ENCODE measurements at regions not wholly inside any gene's neighbourhood (a gene's known extent, or its start where the extent isn't known, plus 50 kb on each side); places are given as distances from the start of the nearest gene placed in this dataset.

DNA sequence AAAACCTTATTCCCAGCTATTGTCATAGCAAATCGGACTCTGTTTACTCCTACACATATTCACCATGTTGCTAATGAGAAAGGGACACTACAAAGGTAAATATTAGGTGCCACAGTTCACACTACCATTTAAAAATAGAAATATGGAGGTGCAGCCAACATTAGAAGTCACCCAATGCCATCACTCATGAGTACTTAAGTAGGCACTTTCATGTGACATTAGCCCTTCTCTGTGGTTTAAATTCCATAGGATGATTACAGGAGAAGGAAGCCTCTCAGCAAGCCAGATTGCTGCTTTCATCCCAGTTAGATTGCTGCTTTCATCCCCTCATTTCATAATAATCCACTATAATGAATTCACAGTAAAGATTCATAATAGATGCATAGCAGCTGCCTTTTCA lies 376.8 kb upstream of the ALCAM start:
- DNase-seq (ENCODE audit: low read depth in 2 of 2): no peak

DNA sequence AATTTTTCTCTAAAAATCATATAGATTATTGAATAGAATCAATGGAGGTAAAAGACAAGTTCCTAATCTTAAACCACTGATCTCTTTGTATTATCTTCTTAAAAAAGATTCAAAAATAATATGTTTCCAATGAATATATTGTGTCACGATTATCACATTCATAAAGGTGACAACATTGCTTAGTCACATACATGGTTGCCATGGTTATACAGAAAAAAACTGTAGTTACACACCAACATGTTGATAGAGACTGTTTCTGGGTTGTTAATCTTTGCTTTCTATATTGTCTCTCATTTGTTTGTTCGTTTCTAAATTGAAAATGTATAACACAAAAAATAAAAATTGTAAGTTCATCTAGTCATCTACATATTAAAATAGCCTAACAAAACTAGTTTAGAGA lies 376.0 kb upstream of the ALCAM start:
- no peak for DNase-seq (ENCODE audit: low read depth in 2 of 2)

DNA sequence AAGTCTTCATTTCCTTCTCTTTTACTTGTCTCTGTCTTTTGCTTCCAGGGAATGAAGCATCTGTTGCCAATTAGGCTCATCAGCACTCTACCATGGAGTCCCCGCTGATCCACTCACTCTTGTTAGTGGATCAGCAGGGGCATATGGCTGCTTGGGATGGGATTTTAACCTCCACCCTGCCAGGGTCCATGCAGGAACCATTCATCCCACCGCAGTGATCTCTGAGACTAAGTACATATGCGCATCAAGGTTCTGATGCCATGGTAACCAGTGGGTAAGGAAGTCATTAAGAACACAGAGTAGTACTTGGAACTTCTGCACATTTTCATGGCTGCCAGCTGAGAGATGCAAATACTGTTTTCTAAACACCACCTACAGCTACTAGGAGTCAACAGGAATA lies 374.0 kb upstream of the ALCAM start:
- DNase-seq (ENCODE audit: low read depth in 2 of 2): no peak

DNA sequence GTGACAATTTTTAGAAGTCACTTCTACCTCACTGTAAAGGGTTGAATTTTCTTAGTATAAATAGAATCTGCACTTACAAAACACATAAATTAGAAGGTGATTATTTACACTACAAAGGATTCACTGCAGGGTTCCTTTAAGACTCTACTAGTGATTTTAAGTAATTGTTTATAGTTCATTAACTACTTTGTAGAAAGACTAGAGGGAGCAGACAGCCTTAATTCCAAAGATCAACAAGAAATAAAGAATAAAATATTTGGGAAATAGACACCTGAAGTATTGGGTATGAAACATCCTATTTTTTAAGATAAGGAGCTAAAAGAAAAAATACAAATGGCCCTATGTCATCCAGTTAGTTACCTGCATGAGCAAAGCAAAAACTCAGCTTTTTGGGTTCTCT lies 360.5 kb upstream of the ALCAM start:
- no peak for DNase-seq (ENCODE audit: low read depth in 2 of 2)

DNA sequence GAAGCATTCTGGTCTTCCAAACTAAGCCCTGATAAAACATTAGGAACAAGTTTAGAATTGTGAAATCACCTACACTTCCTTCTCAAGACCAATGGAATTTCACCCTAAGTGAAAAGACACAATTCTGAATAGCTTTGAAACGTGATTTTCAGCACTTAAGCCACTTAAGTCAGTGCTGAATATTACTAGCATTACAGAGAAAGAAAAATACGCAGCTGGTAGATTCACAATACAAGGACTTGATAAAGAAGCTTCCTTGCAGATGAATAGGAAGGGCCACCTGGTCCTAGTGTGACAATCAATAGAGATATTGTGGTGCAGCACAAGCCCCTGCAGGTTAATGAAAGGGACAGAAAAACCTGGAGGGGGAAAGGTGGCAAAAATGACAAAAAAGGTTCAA lies 353.1 kb upstream of the ALCAM start:
- no peak for DNase-seq (ENCODE audit: low read depth in 2 of 2)

DNA sequence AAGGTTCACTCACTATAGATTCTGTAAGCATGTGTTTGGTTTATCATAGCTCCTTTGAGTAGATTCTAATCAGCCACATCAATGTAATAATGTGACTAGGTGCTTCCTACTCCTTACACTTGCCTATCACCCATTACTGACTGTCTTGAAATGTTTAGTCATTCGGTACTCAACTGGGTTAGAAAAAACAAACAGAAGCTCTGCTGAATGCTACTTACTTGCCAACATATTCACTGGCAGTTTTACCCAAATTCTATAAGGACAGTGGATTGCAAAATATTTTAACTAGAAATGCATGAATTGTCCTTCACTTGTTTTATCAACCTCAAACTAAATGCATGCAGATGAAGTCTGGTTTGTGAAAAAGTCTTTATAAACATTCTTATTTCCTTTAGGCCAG lies 352.1 kb upstream of the ALCAM start:
- no peak for DNase-seq (ENCODE audit: low read depth in 2 of 2)

DNA sequence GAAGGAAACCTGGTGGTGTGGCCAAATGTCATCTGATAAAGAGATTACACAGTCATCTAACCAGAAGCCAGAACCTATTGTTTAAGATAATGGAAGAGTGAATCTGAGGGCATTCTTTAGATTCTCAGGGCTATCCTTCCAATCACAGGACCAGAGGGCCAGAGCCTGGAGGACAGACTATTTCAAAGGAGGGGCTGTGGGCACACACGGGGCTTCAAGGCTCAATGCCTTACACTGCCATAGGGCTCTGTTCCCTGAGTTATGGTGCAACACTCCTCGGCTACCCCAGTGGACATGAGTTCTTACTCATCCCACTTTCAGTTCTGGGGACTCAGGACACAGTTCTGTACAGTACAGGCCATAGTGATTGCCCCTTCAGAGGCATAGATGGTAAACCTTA lies 343.9 kb upstream of the ALCAM start:
- DNase-seq (ENCODE audit: low read depth in 2 of 2): no peak

DNA sequence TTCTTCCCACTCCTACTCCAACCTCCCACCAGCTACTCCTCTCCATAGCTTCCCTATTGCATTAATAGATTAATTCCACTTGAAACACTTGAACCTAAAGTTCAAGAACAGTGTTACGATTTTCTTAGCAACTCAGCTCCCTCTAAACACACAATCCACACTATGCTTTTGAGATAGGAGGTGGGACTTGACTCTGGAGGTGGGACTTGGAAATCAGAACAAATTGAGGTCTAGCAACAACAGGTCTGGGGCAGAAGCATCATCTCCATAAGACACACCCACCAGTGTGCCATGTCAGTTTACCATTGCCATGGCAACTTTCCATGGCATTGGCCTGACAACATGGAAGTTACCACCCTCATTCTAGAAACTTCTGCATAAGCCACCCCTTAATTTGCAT lies 336.5 kb upstream of the ALCAM start:
- no peak for DNase-seq (ENCODE audit: low read depth in 2 of 2)

DNA sequence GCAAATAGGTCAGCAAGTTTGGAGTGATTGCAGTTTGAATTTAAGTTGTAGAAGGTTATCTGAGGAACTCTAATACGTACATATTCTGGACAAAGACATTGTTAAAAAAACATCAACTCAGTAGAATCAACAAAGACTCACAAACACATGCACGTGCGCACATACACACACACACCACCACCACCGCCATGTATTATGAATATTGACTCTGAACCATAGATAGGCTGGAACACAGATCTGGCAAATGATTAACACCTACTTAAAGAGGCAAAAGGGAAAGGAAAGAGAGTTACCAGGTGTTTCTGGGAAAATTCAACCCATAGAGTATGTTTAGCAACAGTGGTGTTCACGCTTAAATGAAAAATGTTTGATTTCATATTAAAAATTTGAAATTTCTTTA lies 334.2 kb upstream of the ALCAM start:
- DNase-seq (ENCODE audit: low read depth in 2 of 2): no peak

DNA sequence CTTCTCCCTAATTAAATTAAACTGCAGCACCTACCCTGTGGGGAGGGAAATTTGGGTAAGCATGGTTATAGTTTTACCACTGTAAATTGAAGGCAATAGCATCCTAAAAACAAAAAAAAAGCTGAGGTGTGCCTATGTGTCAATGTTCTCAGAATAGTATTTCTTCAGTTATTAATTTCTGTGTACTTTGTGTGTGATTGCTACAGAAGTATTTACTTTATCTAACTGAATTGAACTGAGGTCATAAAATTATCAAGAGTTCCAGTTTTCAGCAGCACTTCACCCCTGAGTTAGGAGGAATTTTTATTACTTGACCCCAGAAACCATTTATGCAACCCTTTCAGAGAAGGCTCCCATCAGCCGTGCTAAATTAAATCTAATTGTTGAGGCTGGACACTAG lies 333.6 kb upstream of the ALCAM start:
- DNase-seq (ENCODE audit: low read depth in 2 of 2): no peak

DNA sequence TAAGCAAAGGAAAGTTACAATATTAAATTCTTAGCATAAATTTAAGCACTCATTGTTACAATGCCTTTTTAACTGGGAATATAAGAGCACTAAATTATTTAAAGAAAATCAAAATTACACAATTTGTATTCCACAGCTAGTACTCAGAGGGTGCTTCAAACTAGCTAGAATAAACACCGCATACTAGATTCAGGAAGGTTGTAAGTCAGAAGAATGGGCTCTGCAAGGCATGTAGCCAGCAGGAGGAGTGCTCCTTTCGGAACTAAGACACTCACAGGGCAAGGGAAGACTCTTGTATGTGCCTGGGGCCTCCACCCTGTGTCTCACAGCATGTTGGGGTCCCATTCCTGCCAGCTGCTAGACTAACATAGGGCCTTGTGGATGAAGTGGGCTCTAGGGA lies 327.7 kb upstream of the ALCAM start:
- DNase-seq (ENCODE audit: low read depth in 2 of 2): no peak

DNA sequence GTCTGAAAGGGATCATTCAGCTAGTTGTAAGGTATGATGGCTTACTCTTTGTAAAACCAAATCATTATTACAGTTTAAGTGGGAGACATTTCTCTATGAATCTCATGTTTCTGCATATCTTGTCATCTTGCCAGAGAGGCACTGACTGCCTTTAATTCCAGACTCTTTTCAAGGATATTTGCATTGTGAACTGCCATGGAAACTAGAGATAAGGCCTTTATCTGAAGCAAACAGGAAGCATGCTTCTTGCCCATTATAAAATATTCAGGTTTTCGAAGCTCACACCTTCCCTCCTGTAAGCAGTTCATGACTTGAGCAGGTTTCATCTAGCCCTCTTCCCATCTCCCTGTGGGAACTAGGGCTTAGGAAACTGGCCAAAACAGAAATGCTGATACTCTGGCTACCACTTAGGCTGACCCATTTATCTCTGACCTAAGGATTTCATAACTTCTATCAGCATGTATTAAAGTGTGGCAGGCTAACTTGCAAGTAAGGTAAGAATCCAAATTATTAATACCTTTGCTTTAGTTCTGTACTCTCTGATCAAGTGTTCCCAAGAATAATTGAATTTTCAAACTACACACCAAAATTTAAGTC lies 326.6 kb upstream of the ALCAM start:
- DNase-seq (ENCODE audit: low read depth in 2 of 2): no peak

DNA sequence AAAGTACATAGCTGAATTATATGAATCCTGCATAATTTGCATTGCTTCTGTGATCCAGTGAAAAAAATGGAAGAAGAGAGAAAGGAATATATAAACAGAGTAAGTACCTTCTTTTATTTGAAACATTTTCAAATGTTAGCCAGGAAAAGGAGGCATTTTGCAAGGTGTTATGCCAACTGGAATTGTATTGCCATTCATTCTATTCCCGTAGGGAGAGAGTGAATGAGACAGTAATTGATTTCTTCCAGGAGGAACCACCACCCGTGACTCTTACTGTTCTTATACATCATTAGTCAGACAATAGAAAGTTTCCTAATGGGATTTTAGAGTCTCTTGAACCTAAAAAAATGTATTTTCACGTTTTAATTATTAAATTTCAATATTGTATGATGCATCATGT lies 324.1 kb upstream of the ALCAM start:
- no peak for DNase-seq (ENCODE audit: low read depth in 2 of 2)

DNA sequence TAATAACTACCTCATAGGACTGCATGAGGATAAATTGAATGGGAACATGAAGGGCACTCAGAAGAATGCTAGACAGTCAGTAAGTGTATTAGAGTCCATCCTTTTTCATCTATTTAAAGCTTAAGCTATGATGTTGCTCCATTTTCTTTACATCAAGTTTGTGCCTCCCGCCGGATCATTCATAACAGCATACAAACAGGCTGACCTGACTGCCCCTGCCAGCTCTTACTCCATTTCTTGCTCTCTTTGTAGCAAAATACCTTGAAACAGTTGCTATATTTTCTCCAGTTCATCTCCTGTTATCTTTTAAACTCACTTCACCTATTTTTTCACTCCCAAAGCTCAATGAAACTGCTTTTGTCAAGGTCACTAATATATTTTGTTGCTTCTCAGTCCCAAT lies 315.6 kb upstream of the ALCAM start:
- no peak for DNase-seq (ENCODE audit: low read depth in 2 of 2)

DNA sequence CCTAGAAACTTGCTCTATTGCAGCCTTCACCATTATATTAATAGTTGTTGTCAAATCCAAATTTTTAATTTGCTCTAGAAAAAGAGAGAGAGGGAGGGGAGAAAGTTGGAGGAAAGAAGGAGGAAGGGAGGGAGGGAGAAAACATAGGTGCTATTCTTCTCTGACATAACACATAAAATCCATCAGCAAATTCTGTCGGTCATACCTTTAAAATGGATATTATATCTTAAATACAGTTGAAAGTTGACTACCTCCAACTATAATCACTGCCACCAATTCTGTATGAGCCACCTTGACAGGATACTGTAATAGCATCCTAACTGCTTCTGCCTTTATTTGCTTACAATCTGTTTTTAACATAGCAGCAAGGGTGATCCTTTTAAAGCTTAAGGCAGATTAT lies 314.7 kb upstream of the ALCAM start:
- no peak for DNase-seq (ENCODE audit: low read depth in 2 of 2)

DNA sequence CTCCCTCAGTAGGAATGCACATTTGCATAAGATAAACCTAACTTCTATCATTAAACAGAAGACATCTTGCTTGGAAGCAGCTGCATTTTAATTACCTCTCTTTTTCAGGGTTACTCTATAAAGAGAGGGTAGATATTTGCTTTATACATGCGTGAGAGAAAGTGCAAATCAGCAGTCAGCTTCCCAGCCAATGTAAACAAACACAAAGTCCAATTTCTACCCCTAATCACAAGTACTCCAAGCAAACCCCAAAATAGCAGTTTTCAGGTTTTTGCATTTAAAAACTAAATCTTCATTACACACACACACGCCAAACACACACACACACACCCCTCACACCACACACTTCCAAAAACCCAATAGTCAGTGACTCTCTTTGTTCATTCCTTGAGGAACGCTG lies 303.9 kb upstream of the ALCAM start:
- DNase-seq (ENCODE audit: low read depth in 2 of 2): no peak

DNA sequence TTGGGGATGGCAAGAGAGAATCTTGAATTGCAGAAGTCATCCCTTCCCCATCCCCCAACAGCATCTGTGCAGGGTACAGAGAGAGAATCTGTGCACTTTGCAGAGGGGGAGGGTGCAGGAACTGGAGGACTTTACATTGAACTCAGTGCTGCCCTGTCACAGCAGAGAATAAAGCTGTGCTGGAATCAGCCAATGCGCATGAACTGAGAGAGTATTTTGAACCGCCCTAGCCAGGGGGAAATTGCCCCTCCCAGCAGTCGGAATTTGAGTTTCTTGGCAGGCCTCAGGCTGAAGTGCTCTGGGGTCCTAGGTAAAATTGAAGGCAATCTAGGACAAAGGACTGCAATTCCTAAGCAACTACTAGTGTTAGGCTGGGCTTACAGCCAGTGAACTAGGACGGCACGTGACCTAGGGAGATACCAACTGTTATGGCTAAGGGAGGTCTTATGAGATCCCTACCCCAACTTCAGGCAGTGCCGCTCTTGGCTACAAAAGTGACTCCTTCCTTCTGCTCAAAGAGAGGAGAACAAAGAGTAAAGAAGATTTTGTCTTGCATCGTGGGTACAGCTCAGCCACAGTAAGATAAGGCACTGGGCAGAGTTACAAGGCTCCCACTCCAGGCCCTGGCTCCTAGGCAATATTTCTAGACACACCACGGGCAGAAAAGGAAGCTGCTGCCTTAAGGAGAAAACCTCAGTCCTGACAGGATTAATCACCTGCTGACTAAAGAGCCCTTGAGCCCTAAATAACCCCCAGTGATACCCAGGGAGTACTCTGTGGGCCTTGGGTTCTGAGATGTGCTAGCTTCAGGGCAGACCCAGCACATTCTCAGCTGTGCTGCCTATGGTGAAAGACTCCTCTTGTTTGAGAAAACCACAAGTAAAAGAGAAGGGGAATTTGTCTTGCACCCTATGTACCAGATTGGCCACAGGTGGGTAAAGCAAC lies 300.5 kb upstream of the ALCAM start:
- no peak for DNase-seq (ENCODE audit: low read depth in 2 of 2)

DNA sequence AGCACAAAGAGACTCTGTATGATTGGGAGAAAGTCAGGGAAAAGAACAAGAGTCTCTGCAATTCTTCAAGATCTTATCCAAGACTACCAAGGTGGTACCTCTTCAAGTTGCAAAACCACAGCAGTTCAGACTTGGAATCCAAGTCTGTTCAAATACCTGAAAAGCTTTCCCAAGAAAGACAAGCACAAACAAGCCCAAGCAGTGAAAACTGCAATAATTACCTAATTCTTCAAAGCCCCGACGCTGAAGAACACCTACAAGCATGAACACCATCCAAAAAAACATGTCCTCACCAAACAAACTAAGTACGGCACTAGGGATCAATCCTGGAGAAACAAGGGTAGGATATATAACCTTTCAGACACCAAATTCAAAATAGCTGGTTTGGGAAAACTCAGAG lies 299.3 kb upstream of the ALCAM start:
- DNase-seq (ENCODE audit: low read depth in 2 of 2): no peak

DNA sequence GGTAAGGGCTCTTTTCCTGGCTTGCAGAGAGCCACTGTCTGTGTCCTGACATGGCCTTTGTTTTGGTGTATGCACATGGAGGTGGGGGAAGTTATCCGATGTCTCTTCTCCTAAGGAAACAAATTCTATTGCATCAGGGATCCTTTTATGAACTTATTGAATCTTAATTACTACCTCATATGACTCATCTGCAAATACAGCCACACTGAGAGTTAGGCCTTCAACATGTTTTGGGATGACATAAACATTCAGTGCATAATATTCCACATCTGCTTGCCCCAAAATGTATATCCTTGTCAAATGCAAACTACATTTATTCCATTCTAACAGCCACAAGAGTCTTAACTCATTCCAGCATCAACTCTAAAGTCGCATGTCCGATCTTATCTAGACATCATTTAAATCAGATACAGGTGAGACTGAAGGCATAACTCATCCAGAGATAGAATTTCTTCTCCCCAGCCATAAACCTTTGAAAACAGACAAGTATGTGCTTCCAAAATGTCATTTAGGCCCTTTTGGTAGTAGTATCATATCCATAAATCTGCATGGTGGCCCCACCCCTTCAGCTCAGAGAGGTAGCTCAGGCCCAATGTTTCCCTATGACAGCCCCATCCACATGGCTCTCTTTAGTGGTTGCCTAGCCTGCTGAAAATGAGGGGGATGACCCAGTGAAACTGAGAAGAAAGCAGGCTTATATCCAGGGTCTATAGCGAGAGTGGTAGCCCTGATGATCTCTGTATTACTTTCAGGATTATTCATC lies 289.5 kb upstream of the ALCAM start:
- DNase-seq (ENCODE audit: low read depth in 2 of 2): no peak

DNA sequence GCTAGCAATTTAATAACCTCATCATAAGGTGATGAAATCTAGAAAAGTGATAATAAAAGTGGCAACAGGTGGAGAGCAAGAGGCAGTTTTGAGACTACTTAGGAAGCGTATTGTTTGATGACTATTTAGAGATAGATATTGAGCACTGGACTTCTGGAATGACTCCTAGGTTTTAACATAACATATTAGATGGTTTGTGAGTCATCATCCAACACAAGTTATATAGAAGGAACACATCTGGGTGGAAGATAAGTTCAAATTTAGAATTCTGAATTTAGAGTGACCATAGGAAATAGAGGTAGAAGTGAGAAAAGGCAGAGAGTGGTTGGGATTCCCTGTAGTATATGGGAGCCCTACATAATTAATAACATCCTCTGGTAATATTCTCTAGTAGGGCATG lies 282.8 kb upstream of the ALCAM start:
- no peak for DNase-seq (ENCODE audit: low read depth in 2 of 2)

DNA sequence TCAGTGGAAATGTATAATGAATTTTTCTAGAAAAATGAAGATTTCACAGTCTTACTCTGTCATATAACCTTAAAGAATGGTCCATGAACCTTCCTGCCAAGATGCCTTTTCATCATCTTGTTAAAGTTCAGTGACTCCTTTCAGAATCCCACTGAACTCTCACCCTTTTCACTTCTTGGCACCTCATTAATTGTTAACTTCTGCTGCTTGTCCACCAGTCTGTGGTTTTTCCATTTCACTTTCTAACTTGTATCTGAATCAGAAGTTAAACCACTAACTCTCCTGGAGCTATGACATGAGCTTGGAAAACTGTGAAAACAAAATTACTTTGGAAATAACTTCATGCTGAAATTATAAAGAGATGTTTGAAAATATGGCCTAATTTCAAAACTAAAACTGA lies 281.2 kb upstream of the ALCAM start:
- DNase-seq (ENCODE audit: low read depth in 2 of 2): no peak

DNA sequence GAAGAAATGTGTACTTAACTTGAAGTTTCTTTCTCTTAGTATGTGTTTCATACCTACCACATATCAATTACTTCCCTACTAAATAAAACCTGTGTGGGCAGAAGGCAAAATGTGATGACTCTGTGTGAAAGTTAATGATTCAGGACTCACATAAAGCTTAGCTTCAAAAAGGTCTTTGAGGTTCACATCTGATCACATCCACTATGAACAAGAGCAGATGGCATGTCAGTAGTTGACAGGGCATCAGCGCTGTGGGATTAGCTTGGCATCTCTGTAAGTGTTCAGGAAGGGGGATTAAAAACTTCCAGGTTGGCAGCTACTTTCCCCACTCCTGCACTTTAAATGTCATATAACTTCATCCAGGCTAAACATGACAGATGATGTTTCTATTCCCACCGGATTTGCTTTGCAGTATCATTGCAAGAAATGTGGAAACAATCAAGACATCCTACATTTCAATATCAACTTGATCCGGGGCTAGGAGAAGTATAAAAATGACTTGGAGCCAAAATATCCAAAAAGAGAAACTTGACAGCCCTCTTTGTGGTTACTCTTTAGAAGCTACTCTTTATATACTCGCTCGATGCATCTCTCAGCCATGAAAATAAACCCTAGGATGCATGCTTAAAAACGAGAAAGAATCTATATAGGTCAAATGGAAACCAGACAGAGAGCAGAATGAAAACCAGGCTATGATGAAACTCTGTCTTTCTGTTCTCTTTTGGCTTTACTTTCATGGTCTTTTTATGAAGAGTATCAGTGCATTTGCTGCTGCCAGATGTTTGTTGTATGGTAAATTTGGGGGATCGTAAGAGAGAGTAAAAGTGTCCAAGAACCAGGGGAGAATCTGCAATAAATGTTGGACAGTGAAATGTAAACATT lies 273.1 kb upstream of the ALCAM start:
- no peak for DNase-seq (ENCODE audit: low read depth in 2 of 2)
